BJ (cell line): ENCODE measurements at regions not wholly inside any gene's neighbourhood (a gene's known extent, or its start where the extent isn't known, plus 50 kb on each side); places are given as distances from the start of the nearest gene placed in this dataset.

Experiments used
- CTCF ChIA-PET: fragments of 350-600 bp; formaldehyde crosslinking; extraction: SDS; loops from one replicate; lab custom pipeline; 2021; ENCODE audit warnings: antibody characterized with exemption, inconsistent platforms; lab: Yijun Ruan, JAX
- POLR2A ChIA-PET: fragments of 300-600 bp; sonication (Branson Sonifier 250); formaldehyde crosslinking; extraction: SDS; loops from one replicate; lab custom pipeline; 2021; ENCODE audit warnings: antibody characterized with exemption; lab: Charles Lee
- DNase-seq: peaks from one replicate; pipeline ENCODE4 v3.0.0-alpha.2; 2011; ENCODE audit warnings: low read depth
- H3K27me3 ChIP-seq: 2 replicates; pipeline ENCODE4 v1.6.0; 2011; ENCODE audit warnings: low read length; ENCODE audit not compliant: control insufficient read depth, insufficient read depth
- H3K36me3 ChIP-seq: 2 replicates; pipeline ENCODE4 v1.5.1; 2011; ENCODE audit warnings: low read length; ENCODE audit not compliant: control insufficient read depth, insufficient read depth
- H3K4me3 ChIP-seq: 2 replicates; pipeline ENCODE4 v1.5.1; 2011; ENCODE audit warnings: low read depth, mild to moderate bottlenecking, control low read depth, low read length
- CTCF ChIP-seq: IDR thresholded peaks from 2 replicates; pipeline ENCODE4 v1.5.1; 2011; ENCODE audit warnings: low read depth, mild to moderate bottlenecking, control low read depth, inconsistent platforms, low read length, moderate library complexity; ENCODE audit not compliant: insufficient read depth

- no peak for TF ChIP-seq CTCF
These were observed 305.4 kb upstream of the CHD6 start for GRCh38 chr20:41923624-41924023.

GRCh38 chr20:41913146-41913545 is 295.0 kb upstream of the CHD6 start:
- Histone ChIP-seq H3K36me3 (no peaks in the 10 kb centered on the region), H3K27me3 (no peaks in the 10 kb centered on the region), H3K4me3 (no peak overlapping the region)
- no peak for TF ChIP-seq CTCF
- no peak for DNase-seq
- ChIA-PET POLR2A (no interaction called here), CTCF (no interaction called here)

More at GRCh38 chr20:41923624-41924023, 305.4 kb upstream of the CHD6 start:
- H3K27me3 ChIP-seq = no peaks in the 10 kb centered on the region
- DNase-seq = no peak
- no peak overlapping the region for H3K4me3 ChIP-seq
- POLR2A ChIA-PET = no interaction called here
- no peaks in the 10 kb centered on the region for H3K36me3 ChIP-seq
- CTCF ChIA-PET = no interaction called here

- no peak for TF ChIP-seq CTCF
- no peaks in the 10 kb centered on the region for H3K27me3 ChIP-seq
- no peaks in the 10 kb centered on the region for H3K36me3 ChIP-seq
- H3K4me3 ChIP-seq = no peak overlapping the region
- POLR2A ChIA-PET = no interaction called here
- CTCF ChIA-PET = no interaction called here
- no peak for DNase-seq
These were observed 292.4 kb upstream of the CHD6 start for GRCh38 chr20:41910558-41910957.

- no peak for TF ChIP-seq CTCF
- no peak overlapping the region for H3K4me3 ChIP-seq
- DNase-seq = no peak
- ChIA-PET CTCF (no interaction called here), POLR2A (no interaction called here)
- H3K27me3 ChIP-seq = no peaks in the 10 kb centered on the region
- H3K36me3 ChIP-seq = no peaks in the 10 kb centered on the region
These were observed 287.0 kb upstream of the CHD6 start for GRCh38 chr20:41905199-41905598.

GRCh38 chr20:41903586-41903985 is 285.4 kb upstream of the CHD6 start:
- H3K4me3 ChIP-seq = no peak overlapping the region
- H3K36me3 ChIP-seq = no peaks in the 10 kb centered on the region
- TF ChIP-seq CTCF = no peak
- ChIA-PET CTCF (no interaction called here), POLR2A (no interaction called here)
- H3K27me3 ChIP-seq = no peaks in the 10 kb centered on the region
- DNase-seq = no peak
